ENCODE measurements at regions not wholly inside any gene's neighbourhood (a gene's known extent, or its start where the extent isn't known, plus 50 kb on each side); places are given as distances from the start of the nearest gene placed in this dataset.

GRCh38 chr6:40298207-40298606 lies 289.0 kb downstream of the LRFN2 start:
- H3K36me3 Mint-ChIP-seq (ENCODE audit: low read depth, unreplicated experiment): no peaks in the 10 kb centered on the region
- TF ChIP-seq EZH2 (IDR thresholded peaks at IDR 0.05; ENCODE audit: insufficient read depth, low read length) (no peak), CTCF (IDR thresholded peaks at IDR 0.05; ENCODE audit: insufficient read depth, low read depth, low read length) (no peak)
- H2AFZ ChIP-seq (ENCODE audit: low read depth, low read length): no peak overlapping the region
- FAIRE-seq (no peak), DNase-seq (ENCODE audit: low read depth) (no peak)
- no peaks in the 10 kb centered on the region for H3K36me3 ChIP-seq (ENCODE audit: insufficient read depth, low read length)
- no peak overlapping the region for H3K27ac Mint-ChIP-seq (ENCODE audit: unreplicated experiment)
- H3K27ac ChIP-seq (ENCODE audit: low read depth, low read length): no peak overlapping the region
- peaks cover 13% of the 10 kb centered on the region for H3K9me3 Mint-ChIP-seq (ENCODE audit: unreplicated experiment)
- H3K4me1 Mint-ChIP-seq (ENCODE audit: low read depth, unreplicated experiment): no peaks in the 10 kb centered on the region
- H3K4me3 Mint-ChIP-seq (ENCODE audit: unreplicated experiment): no peak overlapping the region
- H3K4me2 ChIP-seq (ENCODE audit: low read length): no peak overlapping the region
- no peaks in the 10 kb centered on the region for H3K27me3 ChIP-seq (ENCODE audit: insufficient read depth, low read length)
- no peak overlapping the region for H3K4me3 ChIP-seq (ENCODE audit: insufficient read depth, low read depth, low read length)
- H3K9ac ChIP-seq (ENCODE audit: low read length): no peak overlapping the region
- no peaks in the 10 kb centered on the region for H3K4me1 ChIP-seq (ENCODE audit: insufficient read depth, low read length)
- H3K9me3 ChIP-seq (ENCODE audit: insufficient read depth, low read depth, low read length): no peaks in the 10 kb centered on the region
- no peaks in the 10 kb centered on the region for H3K79me2 ChIP-seq (ENCODE audit: insufficient read depth, low read length)
- peaks cover 31% of the 10 kb centered on the region for H3K27me3 Mint-ChIP-seq (ENCODE audit: low read depth, unreplicated experiment)
- no peaks in the 10 kb centered on the region for H4K20me1 ChIP-seq (ENCODE audit: insufficient read depth, low read length)

GRCh38 chr6:40295251-40295950 lies 291.8 kb downstream of the LRFN2 start:
- H3K4me1 ChIP-seq (ENCODE audit: insufficient read depth, low read length): no peaks in the 10 kb centered on the region
- no peaks in the 10 kb centered on the region for H3K36me3 Mint-ChIP-seq (ENCODE audit: low read depth, unreplicated experiment)
- peaks cover 31% of the 10 kb centered on the region for H3K27me3 Mint-ChIP-seq (ENCODE audit: low read depth, unreplicated experiment)

GRCh38 chr6:40293460-40294185 lies 293.5 kb downstream of the LRFN2 start:
- no peaks in the 10 kb centered on the region for H3K27me3 ChIP-seq (ENCODE audit: insufficient read depth, low read length)
- no peak overlapping the region for H3K27ac ChIP-seq (ENCODE audit: low read depth, low read length)
- H4K20me1 ChIP-seq (ENCODE audit: insufficient read depth, low read length): no peaks in the 10 kb centered on the region
- H3K4me3 Mint-ChIP-seq (ENCODE audit: unreplicated experiment): no peak overlapping the region
- no peaks in the 10 kb centered on the region for H3K4me1 ChIP-seq (ENCODE audit: insufficient read depth, low read length)
- FAIRE-seq: no peak
- H3K9ac ChIP-seq (ENCODE audit: low read length): no peak overlapping the region
- H2AFZ ChIP-seq (ENCODE audit: low read depth, low read length): no peak overlapping the region
- H3K9me3 ChIP-seq (ENCODE audit: insufficient read depth, low read depth, low read length): no peaks in the 10 kb centered on the region
- H3K4me2 ChIP-seq (ENCODE audit: low read length): no peak overlapping the region
- H3K27ac Mint-ChIP-seq (ENCODE audit: unreplicated experiment): no peak overlapping the region
- no peak for DNase-seq (ENCODE audit: low read depth)
- H3K36me3 ChIP-seq (ENCODE audit: insufficient read depth, low read length): no peaks in the 10 kb centered on the region
- TF ChIP-seq CTCF (IDR thresholded peaks at IDR 0.05; ENCODE audit: insufficient read depth, low read depth, low read length) (no peak), EZH2 (IDR thresholded peaks at IDR 0.05; ENCODE audit: insufficient read depth, low read length) (no peak)
- no peaks in the 10 kb centered on the region for H3K79me2 ChIP-seq (ENCODE audit: insufficient read depth, low read length)
- H3K9me3 Mint-ChIP-seq (ENCODE audit: unreplicated experiment): peaks cover 8% of the 10 kb centered on the region
- no peaks in the 10 kb centered on the region for H3K36me3 Mint-ChIP-seq (ENCODE audit: low read depth, unreplicated experiment)
- H3K4me1 Mint-ChIP-seq (ENCODE audit: low read depth, unreplicated experiment): no peaks in the 10 kb centered on the region
- H3K27me3 Mint-ChIP-seq (ENCODE audit: low read depth, unreplicated experiment): peaks cover 25% of the 10 kb centered on the region
- H3K4me3 ChIP-seq (ENCODE audit: insufficient read depth, low read depth, low read length): no peak overlapping the region

More at GRCh38 chr6:40295251-40295950, 291.8 kb downstream of the LRFN2 start:
- Histone ChIP-seq H2AFZ (ENCODE audit: low read depth, low read length) (no peak overlapping the region), H3K9me3 (ENCODE audit: insufficient read depth, low read depth, low read length) (no peaks in the 10 kb centered on the region), H3K27ac (ENCODE audit: low read depth, low read length) (no peak overlapping the region), H3K27me3 (ENCODE audit: insufficient read depth, low read length) (no peaks in the 10 kb centered on the region), H3K4me3 (ENCODE audit: insufficient read depth, low read depth, low read length) (no peak overlapping the region), H4K20me1 (ENCODE audit: insufficient read depth, low read length) (no peaks in the 10 kb centered on the region), H3K4me2 (ENCODE audit: low read length) (no peak overlapping the region), H3K9ac (ENCODE audit: low read length) (no peak overlapping the region), H3K79me2 (ENCODE audit: insufficient read depth, low read length) (no peaks in the 10 kb centered on the region), H3K36me3 (ENCODE audit: insufficient read depth, low read length) (no peaks in the 10 kb centered on the region)
- no peak overlapping the region for H3K4me3 Mint-ChIP-seq (ENCODE audit: unreplicated experiment)
- no peaks in the 10 kb centered on the region for H3K4me1 Mint-ChIP-seq (ENCODE audit: low read depth, unreplicated experiment)
- H3K27ac Mint-ChIP-seq (ENCODE audit: unreplicated experiment): no peak overlapping the region
- no peak for DNase-seq (ENCODE audit: low read depth)
- no peak for FAIRE-seq
- H3K9me3 Mint-ChIP-seq (ENCODE audit: unreplicated experiment): peaks cover 12% of the 10 kb centered on the region
- no peak for TF ChIP-seq EZH2 (IDR thresholded peaks at IDR 0.05; ENCODE audit: insufficient read depth, low read length)

Measured in astrocyte (in vitro differentiated cells and primary cell).